Suppressor macrophage treated with lipopolysaccharide for 4 hours (primary cell): ENCODE measurements at regions not wholly inside any gene's neighbourhood (a gene's known extent, or its start where the extent isn't known, plus 50 kb on each side); places are given as distances from the start of the nearest gene placed in this dataset.

Source experiments
- DNase-seq: peaks from one replicate; pipeline ENCODE4 v3.0.0-alpha.2; 2020

GRCh38 chr2:111704246-111704645 lies 179.7 kb downstream of the ANAPC1 start:
- peak; percentile 68 for DNase-seq

- DNase-seq, result no peak
Observed at GRCh38 chr2:111705239-111705638, 178.8 kb downstream of the ANAPC1 start.

- DNase-seq, result peak; percentile 55
Observed at GRCh38 chr2:111705711-111706336, 178.2 kb downstream of the ANAPC1 start.

GRCh38 chr2:111706481-111707001 lies 177.5 kb downstream of the ANAPC1 start:
- DNase-seq, result no peak

GRCh38 chr2:111707700-111708099 lies 176.3 kb downstream of the ANAPC1 start:
- no peak for DNase-seq

GRCh38 chr2:111708476-111709180 lies 175.4 kb downstream of the ANAPC1 start:
- no peak for DNase-seq

- DNase-seq, result no peak
Observed at GRCh38 chr2:111709321-111709720, 174.7 kb downstream of the ANAPC1 start.

- DNase-seq, result no peak
Observed at GRCh38 chr2:111710085-111710484, 173.9 kb downstream of the ANAPC1 start.

GRCh38 chr2:111710613-111711012 lies 173.4 kb downstream of the ANAPC1 start:
- no peak for DNase-seq

- no peak for DNase-seq
Observed at GRCh38 chr2:111711270-111711669, 172.7 kb downstream of the ANAPC1 start.

GRCh38 chr2:111712361-111712760 lies 171.6 kb downstream of the ANAPC1 start:
- no peak for DNase-seq

- DNase-seq, result peak; percentile 47
Observed at GRCh38 chr2:111712940-111713515, 171.0 kb downstream of the ANAPC1 start.

GRCh38 chr2:111715987-111716904 lies 167.7 kb downstream of the ANAPC1 start:
- DNase-seq, result no peak

GRCh38 chr2:111716905-111717775 lies 166.9 kb downstream of the ANAPC1 start:
- no peak for DNase-seq
